PC-3 (cell line): ENCODE measurements at regions not wholly inside any gene's neighbourhood (a gene's known extent, or its start where the extent isn't known, plus 50 kb on each side); places are given as distances from the start of the nearest gene placed in this dataset.

Source experiments
- ATAC-seq: fragments of 200-7000 bp; cut with Tn5 transposase; 2 replicates; pipeline ENCODE4 v1.9.1; 2020; ENCODE audit warnings: mild to moderate bottlenecking, moderate library complexity
- BruUV-seq: library from RNA; stranded (reverse); fragments of 400-500 nt; replicated peaks from 2 replicates; lab custom pipeline; 2021; lab: Mats Ljungman, UMichigan
- CTCF ChIA-PET: fragments of 300-600 bp; sonication (Branson Sonifier 250); formaldehyde crosslinking; loops from one replicate; lab custom pipeline; 2022; ENCODE audit warnings: antibody characterized with exemption; lab: Charles Lee
- POLR2A ChIA-PET: fragments of 300-600 bp; sonication (Branson Sonifier 250); formaldehyde crosslinking; loops from one replicate; lab custom pipeline; 2022; ENCODE audit warnings: antibody characterized with exemption; ENCODE audit not compliant: unreplicated experiment; lab: Charles Lee
- DNase-seq: peaks from one replicate; pipeline ENCODE4 v3.0.0-alpha.2; 2015
- H2AFZ ChIP-seq: fragments of 300-600 bp; sonication (generic); 2 replicates; pipeline ENCODE4 v1.6.0; 2016; ENCODE audit warnings: antibody characterized with exemption, low read length
- H3F3A ChIP-seq: fragments of 300-600 bp; sonication (generic); one replicate; pipeline ENCODE4 v1.6.0; 2017; ENCODE audit warnings: antibody characterized with exemption, low read length, control low read depth, mild to moderate bottlenecking; ENCODE audit not compliant: unreplicated experiment
- H3K27ac ChIP-seq: fragments of 300-600 bp; sonication (generic); 2 replicates; pipeline ENCODE4 v1.5.1; 2016; ENCODE audit warnings: mild to moderate bottlenecking, low read length
- H3K27me3 ChIP-seq: fragments of 300-600 bp; sonication (generic); 2 replicates; pipeline ENCODE4 v1.6.1; 2016; ENCODE audit warnings: low read length, mixed read lengths
- H3K36me3 ChIP-seq: fragments of 300-600 bp; sonication (generic); 2 replicates; pipeline ENCODE4 v1.6.1; 2016; ENCODE audit warnings: low read depth, mixed run types, low read length, mixed read lengths
- H3K4me1 ChIP-seq: fragments of 300-600 bp; sonication (generic); 2 replicates; pipeline ENCODE4 v1.5.1; 2016; ENCODE audit warnings: low read length; ENCODE audit not compliant: insufficient read depth
- H3K4me2 ChIP-seq: fragments of 300-600 bp; sonication (generic); 2 replicates; pipeline ENCODE4 v1.6.0; 2016; ENCODE audit warnings: low read length
- H3K4me3 ChIP-seq: fragments of 300-600 bp; sonication (generic); 2 replicates; pipeline ENCODE4 v1.5.1; 2016; ENCODE audit warnings: mild to moderate bottlenecking, low read length, mixed read lengths
- H3K79me2 ChIP-seq: fragments of 300-600 bp; sonication (generic); 2 replicates; pipeline ENCODE4 v1.6.1; 2017; ENCODE audit warnings: low read length, mixed read lengths
- H3K9ac ChIP-seq: fragments of 300-600 bp; sonication (generic); 2 replicates; pipeline ENCODE4 v1.6.0; 2016; ENCODE audit warnings: mild to moderate bottlenecking, low read length
- H3K9me2 ChIP-seq: fragments of 300-600 bp; sonication (generic); replicated peaks from 2 replicates; pipeline ENCODE4 v1.6.1; 2016; ENCODE audit warnings: mixed run types, low read length, mixed read lengths
- H3K9me3 ChIP-seq: fragments of 300-600 bp; sonication (generic); 2 replicates; pipeline ENCODE4 v1.6.1; 2016; ENCODE audit warnings: low read length, mixed read lengths
- H4K20me1 ChIP-seq: fragments of 300-600 bp; sonication (generic); 2 replicates; pipeline ENCODE4 v1.6.1; 2016; ENCODE audit warnings: low read length, mixed read lengths
- CTCF ChIP-seq: fragments of 300-600 bp; sonication (generic); conservative IDR thresholded peaks from 2 replicates; pipeline ENCODE4 v1.5.1; 2017; ENCODE audit warnings: antibody characterized with exemption, low read depth, mild to moderate bottlenecking, low read length
- EZH2 ChIP-seq: fragments of 300-600 bp; sonication (generic); IDR thresholded peaks from one replicate; pipeline ENCODE4 v1.6.1; 2017; ENCODE audit warnings: antibody characterized with exemption, mild to moderate bottlenecking, low read length; ENCODE audit not compliant: unreplicated experiment
- EZH2phosphoT487 ChIP-seq: fragments of 300-600 bp; sonication (generic); IDR thresholded peaks from 2 replicates; pipeline ENCODE4 v1.6.1; 2018; ENCODE audit warnings: mild to moderate bottlenecking, antibody characterized with exemption, low read length, borderline replicate concordance
- intact Hi-C: fragments of 100-400 bp; cut with micrococcal nuclease; formaldehyde crosslinking; loops from 2 replicates; pipeline ENCODE4 v1.9.0; 2023

- Histone ChIP-seq H3K9me3 (no peaks in the 10 kb centered on the region), H4K20me1 (no peaks in the 10 kb centered on the region), H2AFZ (no peak overlapping the region), H3K27ac (no peak overlapping the region), H3F3A (no peaks in the 10 kb centered on the region), H3K4me3 (no peak overlapping the region), H3K9ac (no peak overlapping the region), H3K79me2 (no peaks in the 10 kb centered on the region), H3K9me2 (no peaks in the 10 kb centered on the region), H3K4me1 (no peaks in the 10 kb centered on the region), H3K4me2 (no peak overlapping the region), H3K36me3 (no peaks in the 10 kb centered on the region), H3K27me3 (no peaks in the 10 kb centered on the region)
- ATAC-seq = no peak
- CTCF ChIA-PET = no interaction called here
- DNase-seq = no peak
- POLR2A ChIA-PET = no interaction called here
- intact Hi-C loops = no loop called here
- no TSS peak for BruUV-seq
- TF ChIP-seq CTCF (no peak), EZH2phosphoT487 (no peak), EZH2 (no peak)
Measured at GRCh38 chr18:47436871-47437270, 185.4 kb upstream of the SKOR2 start.

GRCh38 chr18:47434214-47434746, 182.8 kb upstream of the SKOR2 start:
- POLR2A ChIA-PET = no interaction called here
- Histone ChIP-seq H3K4me2 (no peak overlapping the region), H3K27ac (no peak overlapping the region), H3K9me2 (no peaks in the 10 kb centered on the region), H3K36me3 (no peaks in the 10 kb centered on the region), H3K4me1 (no peaks in the 10 kb centered on the region), H3K9me3 (no peaks in the 10 kb centered on the region), H3K4me3 (no peak overlapping the region), H4K20me1 (no peaks in the 10 kb centered on the region), H3F3A (no peaks in the 10 kb centered on the region), H2AFZ (no peak overlapping the region), H3K9ac (no peak overlapping the region), H3K27me3 (no peaks in the 10 kb centered on the region), H3K79me2 (no peaks in the 10 kb centered on the region)
- no peak for TF ChIP-seq CTCF
- no peak for TF ChIP-seq EZH2phosphoT487
- no peak for TF ChIP-seq EZH2
- CTCF ChIA-PET = no interaction called here
- intact Hi-C loops = no loop called here
- ATAC-seq (no peak), DNase-seq (no peak)
- no TSS peak for BruUV-seq

- Histone ChIP-seq H3K4me2 (no peak overlapping the region), H3K4me3 (no peak overlapping the region), H3K9me2 (no peaks in the 10 kb centered on the region), H3K27me3 (no peaks in the 10 kb centered on the region), H3K9me3 (no peaks in the 10 kb centered on the region), H2AFZ (no peak overlapping the region), H3K36me3 (no peaks in the 10 kb centered on the region), H3K9ac (no peak overlapping the region), H3F3A (no peaks in the 10 kb centered on the region), H4K20me1 (no peaks in the 10 kb centered on the region), H3K79me2 (no peaks in the 10 kb centered on the region), H3K4me1 (no peaks in the 10 kb centered on the region), H3K27ac (no peak overlapping the region)
- BruUV-seq = no TSS peak
- ChIA-PET CTCF (no interaction called here), POLR2A (no interaction called here)
- no peak for ATAC-seq
- no peak for DNase-seq
- TF ChIP-seq EZH2 (no peak), CTCF (no peak), EZH2phosphoT487 (no peak)
- intact Hi-C loops = no loop called here
Measured at GRCh38 chr18:47427923-47428637, 176.6 kb upstream of the SKOR2 start.
